ENCODE measurements at regions not wholly inside any gene's neighbourhood (a gene's known extent, or its start where the extent isn't known, plus 50 kb on each side); places are given as distances from the start of the nearest gene placed in this dataset.

DNA sequence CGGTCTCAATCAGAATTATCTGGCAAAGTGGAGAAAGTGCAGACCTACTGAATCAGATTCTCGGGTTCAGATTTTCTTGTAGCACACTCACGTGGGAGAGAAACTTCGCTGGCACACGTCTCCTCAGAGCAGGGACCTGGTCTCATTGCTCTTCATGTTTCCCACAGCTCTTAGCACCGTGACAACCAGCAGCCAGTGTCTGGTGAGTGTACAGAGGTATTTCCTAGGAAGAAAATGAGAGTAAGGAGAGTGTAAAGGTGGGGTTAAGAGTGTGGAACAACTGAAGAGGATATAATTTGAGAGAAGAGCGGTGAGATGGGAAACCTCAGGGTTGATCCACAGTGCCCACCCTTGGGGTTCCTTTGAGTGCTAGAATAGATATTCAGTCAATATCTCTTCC is 89.2 kb downstream of the ARF6 start (continued):
- TF ChIP-seq, protein P1, sequence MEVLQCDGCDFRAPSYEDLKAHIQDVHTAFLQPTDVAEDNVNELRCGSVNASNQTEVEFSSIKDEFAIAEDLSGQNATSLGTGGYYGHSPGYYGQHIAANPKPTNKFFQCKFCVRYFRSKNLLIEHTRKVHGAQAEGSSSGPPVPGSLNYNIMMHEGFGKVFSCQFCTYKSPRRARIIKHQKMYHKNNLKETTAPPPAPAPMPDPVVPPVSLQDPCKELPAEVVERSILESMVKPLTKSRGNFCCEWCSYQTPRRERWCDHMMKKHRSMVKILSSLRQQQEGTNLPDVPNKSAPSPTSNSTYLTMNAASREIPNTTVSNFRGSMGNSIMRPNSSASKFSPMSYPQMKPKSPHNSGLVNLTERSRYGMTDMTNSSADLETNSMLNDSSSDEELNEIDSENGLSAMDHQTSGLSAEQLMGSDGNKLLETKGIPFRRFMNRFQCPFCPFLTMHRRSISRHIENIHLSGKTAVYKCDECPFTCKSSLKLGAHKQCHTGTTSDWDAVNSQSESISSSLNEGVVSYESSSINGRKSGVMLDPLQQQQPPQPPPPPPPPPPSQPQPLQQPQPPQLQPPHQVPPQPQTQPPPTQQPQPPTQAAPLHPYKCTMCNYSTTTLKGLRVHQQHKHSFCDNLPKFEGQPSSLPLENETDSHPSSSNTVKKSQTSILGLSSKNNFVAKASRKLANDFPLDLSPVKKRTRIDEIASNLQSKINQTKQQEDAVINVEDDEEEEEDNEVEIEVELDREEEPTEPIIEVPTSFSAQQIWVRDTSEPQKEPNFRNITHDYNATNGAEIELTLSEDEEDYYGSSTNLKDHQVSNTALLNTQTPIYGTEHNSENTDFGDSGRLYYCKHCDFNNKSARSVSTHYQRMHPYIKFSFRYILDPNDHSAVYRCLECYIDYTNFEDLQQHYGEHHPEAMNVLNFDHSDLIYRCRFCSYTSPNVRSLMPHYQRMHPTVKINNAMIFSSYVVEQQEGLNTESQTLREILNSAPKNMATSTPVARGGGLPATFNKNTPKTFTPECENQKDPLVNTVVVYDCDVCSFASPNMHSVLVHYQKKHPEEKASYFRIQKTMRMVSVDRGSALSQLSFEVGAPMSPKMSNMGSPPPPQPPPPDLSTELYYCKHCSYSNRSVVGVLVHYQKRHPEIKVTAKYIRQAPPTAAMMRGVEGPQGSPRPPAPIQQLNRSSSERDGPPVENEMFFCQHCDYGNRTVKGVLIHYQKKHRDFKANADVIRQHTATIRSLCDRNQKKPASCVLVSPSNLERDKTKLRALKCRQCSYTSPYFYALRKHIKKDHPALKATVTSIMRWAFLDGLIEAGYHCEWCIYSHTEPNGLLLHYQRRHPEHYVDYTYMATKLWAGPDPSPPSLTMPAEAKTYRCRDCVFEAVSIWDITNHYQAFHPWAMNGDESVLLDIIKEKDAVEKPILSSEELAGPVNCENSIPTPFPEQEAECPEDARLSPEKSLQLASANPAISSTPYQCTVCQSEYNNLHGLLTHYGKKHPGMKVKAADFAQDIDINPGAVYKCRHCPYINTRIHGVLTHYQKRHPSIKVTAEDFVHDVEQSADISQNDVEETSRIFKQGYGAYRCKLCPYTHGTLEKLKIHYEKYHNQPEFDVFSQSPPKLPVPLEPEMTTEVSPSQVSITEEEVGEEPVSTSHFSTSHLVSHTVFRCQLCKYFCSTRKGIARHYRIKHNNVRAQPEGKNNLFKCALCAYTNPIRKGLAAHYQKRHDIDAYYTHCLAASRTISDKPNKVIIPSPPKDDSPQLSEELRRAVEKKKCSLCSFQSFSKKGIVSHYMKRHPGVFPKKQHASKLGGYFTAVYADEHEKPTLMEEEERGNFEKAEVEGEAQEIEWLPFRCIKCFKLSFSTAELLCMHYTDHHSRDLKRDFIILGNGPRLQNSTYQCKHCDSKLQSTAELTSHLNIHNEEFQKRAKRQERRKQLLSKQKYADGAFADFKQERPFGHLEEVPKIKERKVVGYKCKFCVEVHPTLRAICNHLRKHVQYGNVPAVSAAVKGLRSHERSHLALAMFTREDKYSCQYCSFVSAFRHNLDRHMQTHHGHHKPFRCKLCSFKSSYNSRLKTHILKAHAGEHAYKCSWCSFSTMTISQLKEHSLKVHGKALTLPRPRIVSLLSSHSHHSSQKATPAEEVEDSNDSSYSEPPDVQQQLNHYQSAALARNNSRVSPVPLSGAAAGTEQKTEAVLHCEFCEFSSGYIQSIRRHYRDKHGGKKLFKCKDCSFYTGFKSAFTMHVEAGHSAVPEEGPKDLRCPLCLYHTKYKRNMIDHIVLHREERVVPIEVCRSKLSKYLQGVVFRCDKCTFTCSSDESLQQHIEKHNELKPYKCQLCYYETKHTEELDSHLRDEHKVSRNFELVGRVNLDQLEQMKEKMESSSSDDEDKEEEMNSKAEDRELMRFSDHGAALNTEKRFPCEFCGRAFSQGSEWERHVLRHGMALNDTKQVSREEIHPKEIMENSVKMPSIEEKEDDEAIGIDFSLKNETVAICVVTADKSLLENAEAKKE (CRISPR knock-in tag; IDR thresholded peaks at IDR 0.05), result no peak

DNA sequence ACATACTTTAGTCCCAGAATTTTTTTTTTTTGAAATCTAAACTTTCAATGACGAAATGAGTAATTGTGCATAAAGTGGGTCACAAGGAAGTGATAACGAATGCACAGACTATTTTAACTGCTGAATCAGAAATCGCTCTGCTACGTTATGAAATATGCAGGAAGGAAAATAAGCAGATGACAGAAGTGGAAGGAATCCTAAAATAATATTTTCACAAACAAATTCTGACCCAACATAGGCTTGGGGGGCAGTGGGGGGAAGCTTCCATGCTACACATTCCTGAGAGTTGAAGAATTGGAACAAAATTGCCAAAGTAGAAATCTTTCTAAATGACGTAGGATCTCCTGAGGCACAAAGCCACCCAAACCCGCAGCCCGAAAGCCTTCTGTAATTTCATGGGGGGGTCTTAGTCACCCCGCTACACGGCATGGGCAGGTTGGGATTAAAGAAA is 89.6 kb downstream of the ARF6 start:
- Mint-ChIP-seq H3K27ac (no peak overlapping the region), H3K4me1 (peaks cover 6% of the 10 kb centered on the region), H3K4me3 (no peak overlapping the region), H3K36me3 (ENCODE audit: low read depth) (no peaks in the 10 kb centered on the region), H3K9me3 (no peaks in the 10 kb centered on the region), H3K27me3 (ENCODE audit: insufficient read depth, low read depth, poor library complexity) (peaks cover 5% of the 10 kb centered on the region)
- ATAC-seq (no peak), DNase-seq (ENCODE audit: low spot score) (no peak)
- no peak overlapping the region for H3K4me2 ChIP-seq
- H3K4me1 ChIP-seq (ENCODE audit: insufficient read depth), result peaks cover 7% of the 10 kb centered on the region; the same call in 1 of the 2 replicates
- H3K79me2 ChIP-seq (replicated peaks; ENCODE audit: insufficient read depth), result no peaks in the 10 kb centered on the region
- no peak overlapping the region for H3K4me3 ChIP-seq
- H3K9me2 ChIP-seq (ENCODE audit: insufficient read depth), result no peaks in the 10 kb centered on the region
- no peaks in the 10 kb centered on the region for H4K20me1 ChIP-seq (replicated peaks; ENCODE audit: insufficient read depth)
- no peak overlapping the region for H3K27ac ChIP-seq (ENCODE audit: low read depth)
- H3K27me3 ChIP-seq (ENCODE audit: insufficient read depth), result no peaks in the 10 kb centered on the region
- H3F3A ChIP-seq (replicated peaks; ENCODE audit: low read depth), result no peaks in the 10 kb centered on the region
- H3K36me3 ChIP-seq (ENCODE audit: insufficient read depth), result no peaks in the 10 kb centered on the region
- no peak overlapping the region for H2AFZ ChIP-seq
- TF ChIP-seq STAT1 (IDR thresholded peaks at IDR 0.05; ENCODE audit: unreplicated experiment), result no peak
- TF ChIP-seq, protein P1 (CRISPR knock-in tag; IDR thresholded peaks at IDR 0.05), result no peak
- no peak for TF ChIP-seq CREB1 (CRISPR knock-in tag; IDR thresholded peaks at IDR 0.05; ENCODE audit: low read depth)
- TF ChIP-seq, protein P2, sequence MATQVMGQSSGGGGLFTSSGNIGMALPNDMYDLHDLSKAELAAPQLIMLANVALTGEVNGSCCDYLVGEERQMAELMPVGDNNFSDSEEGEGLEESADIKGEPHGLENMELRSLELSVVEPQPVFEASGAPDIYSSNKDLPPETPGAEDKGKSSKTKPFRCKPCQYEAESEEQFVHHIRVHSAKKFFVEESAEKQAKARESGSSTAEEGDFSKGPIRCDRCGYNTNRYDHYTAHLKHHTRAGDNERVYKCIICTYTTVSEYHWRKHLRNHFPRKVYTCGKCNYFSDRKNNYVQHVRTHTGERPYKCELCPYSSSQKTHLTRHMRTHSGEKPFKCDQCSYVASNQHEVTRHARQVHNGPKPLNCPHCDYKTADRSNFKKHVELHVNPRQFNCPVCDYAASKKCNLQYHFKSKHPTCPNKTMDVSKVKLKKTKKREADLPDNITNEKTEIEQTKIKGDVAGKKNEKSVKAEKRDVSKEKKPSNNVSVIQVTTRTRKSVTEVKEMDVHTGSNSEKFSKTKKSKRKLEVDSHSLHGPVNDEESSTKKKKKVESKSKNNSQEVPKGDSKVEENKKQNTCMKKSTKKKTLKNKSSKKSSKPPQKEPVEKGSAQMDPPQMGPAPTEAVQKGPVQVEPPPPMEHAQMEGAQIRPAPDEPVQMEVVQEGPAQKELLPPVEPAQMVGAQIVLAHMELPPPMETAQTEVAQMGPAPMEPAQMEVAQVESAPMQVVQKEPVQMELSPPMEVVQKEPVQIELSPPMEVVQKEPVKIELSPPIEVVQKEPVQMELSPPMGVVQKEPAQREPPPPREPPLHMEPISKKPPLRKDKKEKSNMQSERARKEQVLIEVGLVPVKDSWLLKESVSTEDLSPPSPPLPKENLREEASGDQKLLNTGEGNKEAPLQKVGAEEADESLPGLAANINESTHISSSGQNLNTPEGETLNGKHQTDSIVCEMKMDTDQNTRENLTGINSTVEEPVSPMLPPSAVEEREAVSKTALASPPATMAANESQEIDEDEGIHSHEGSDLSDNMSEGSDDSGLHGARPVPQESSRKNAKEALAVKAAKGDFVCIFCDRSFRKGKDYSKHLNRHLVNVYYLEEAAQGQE (IDR thresholded peaks at IDR 0.05; ENCODE audit: unreplicated experiment), result no peak
- TF ChIP-seq EZH2phosphoT487 (IDR thresholded peaks at IDR 0.05; ENCODE audit: unreplicated experiment), result no peak

All from GM23338 (cell line).